Tibial nerve (tissue), 4 donors: ENCODE measurements at regions not wholly inside any gene's neighbourhood (a gene's known extent, or its start where the extent isn't known, plus 50 kb on each side); places are given as distances from the start of the nearest gene placed in this dataset.

ENCODE experiments used
- CTCF ChIP-seq, 5 experiments: fragments of 200-600 bp in 3 of 5; fragments of 450-650 bp in 2 of 5; sonication (generic) in 3 of 5; IDR thresholded peaks; one replicate each; pipeline ENCODE4 v1.5.1; 2016 to 2019; ENCODE audit warnings: antibody characterized with exemption in 5 of 5, mild to moderate bottlenecking in 3 of 5, moderate library complexity in 2 of 5
- EP300 ChIP-seq, 2 donors: sonication (generic); formaldehyde crosslinking; IDR thresholded peaks; one replicate each; pipeline ENCODE4 v1.6.1; 2017; ENCODE audit warnings: antibody characterized with exemption in 2 of 2, mild to moderate bottlenecking in 1 of 2
- POLR2A ChIP-seq, 2 donors: fragments of 450-650 bp; IDR thresholded peaks; one replicate each; pipeline ENCODE4 v1.6.1; 2017; ENCODE audit warnings: antibody characterized with exemption in 2 of 2, mild to moderate bottlenecking in 2 of 2, moderate library complexity in 2 of 2

GRCh38 chr20:56855708-56856107 is 226.6 kb downstream of the TFAP2C start:
- TF ChIP-seq CTCF (IDR thresholded peaks at IDR 0.05) (no peak), POLR2A (IDR thresholded peaks at IDR 0.05) (no peak), EP300 (IDR thresholded peaks at IDR 0.05) (no peak)
